Neural cell (in vitro differentiated cells): ENCODE measurements at regions not wholly inside any gene's neighbourhood (a gene's known extent, or its start where the extent isn't known, plus 50 kb on each side); places are given as distances from the start of the nearest gene placed in this dataset.
A peak's percentile ranks its signal among the peaks of the same experiment; 100 is the strongest.

Source experiments
- H2AFZ ChIP-seq: fragments of 200-600, 300-800 bp; sonication (generic), shearing (Covaris generic); 2 replicates; pipeline ENCODE4 v1.6.0; 2014; ENCODE audit warnings: low read depth, mild to moderate bottlenecking, antibody characterized with exemption, low read length, moderate library complexity
- H3F3A ChIP-seq: fragments of 200-600 bp; shearing (Covaris generic); 2 replicates; pipeline ENCODE4 v1.6.1; 2016; ENCODE audit warnings: mild to moderate bottlenecking, moderate library complexity, mixed read lengths, antibody characterized with exemption, low read length; ENCODE audit not compliant: insufficient read depth, poor library complexity, severe bottlenecking
- H3K27ac ChIP-seq: fragments of 200-600, 300-800 bp; sonication (generic), shearing (Covaris generic); 2 replicates; pipeline ENCODE4 v1.5.1; 2014; ENCODE audit warnings: mild to moderate bottlenecking, low read length, moderate library complexity
- H3K27me3 ChIP-seq: fragments of 300-800, 200-600 bp; sonication (generic), shearing (Covaris generic); 2 replicates; pipeline ENCODE4 v1.6.0; 2014; ENCODE audit warnings: mild to moderate bottlenecking, low read depth, low read length, moderate library complexity; ENCODE audit not compliant: insufficient read depth
- H3K36me3 ChIP-seq: fragments of 300-800, 200-600 bp; sonication (generic), shearing (Covaris generic); 2 replicates; pipeline ENCODE4 v1.5.1; 2014; ENCODE audit warnings: mild to moderate bottlenecking, antibody characterized with exemption, low read length, moderate library complexity; ENCODE audit not compliant: insufficient read depth
- H3K4me2 ChIP-seq: fragments of 300-800, 200-600 bp; sonication (generic), shearing (Covaris generic); 2 replicates; pipeline ENCODE4 v1.6.0; 2014; ENCODE audit warnings: mild to moderate bottlenecking, low read length
- H3K4me3 ChIP-seq: fragments of 300-800, 200-600 bp; sonication (generic), shearing (Covaris generic); 2 replicates; pipeline ENCODE4 v1.5.1; 2014; ENCODE audit warnings: mild to moderate bottlenecking, low read length, moderate library complexity
- H3K79me2 ChIP-seq: fragments of 200-600 bp; shearing (Covaris generic); replicated peaks from 2 replicates; pipeline ENCODE4 v1.6.0; 2014; ENCODE audit warnings: mild to moderate bottlenecking, low read length, moderate library complexity; ENCODE audit not compliant: insufficient read depth
- H3K9ac ChIP-seq: fragments of 300-800, 200-600 bp; sonication (generic), shearing (Covaris generic); 2 replicates; pipeline ENCODE4 v1.6.1; 2016; ENCODE audit warnings: mild to moderate bottlenecking, low read length, mixed read lengths
- H3K9me2 ChIP-seq: fragments of 200-600 bp; shearing (Covaris generic); 2 replicates; pipeline ENCODE4 v1.6.1; 2016; ENCODE audit warnings: mild to moderate bottlenecking, low read length, mixed read lengths; ENCODE audit not compliant: insufficient read depth
- H3K9me3 ChIP-seq: fragments of 200-600, 300-800 bp; sonication (generic), shearing (Covaris generic); 2 replicates; pipeline ENCODE4 v1.6.1; 2016; ENCODE audit warnings: mild to moderate bottlenecking, mixed run types, low read length, moderate library complexity, mixed read lengths
- H4K20me1 ChIP-seq: fragments of 200-600 bp; shearing (Covaris generic); 2 replicates; pipeline ENCODE4 v1.6.1; 2016; ENCODE audit warnings: mild to moderate bottlenecking, mixed run types; ENCODE audit not compliant: insufficient read depth
- EP300 ChIP-seq: fragments of 450-650 bp; conservative IDR thresholded peaks from 2 replicates; pipeline ENCODE4 v1.6.1; 2014; ENCODE audit warnings: antibody characterized with exemption, mild to moderate bottlenecking, moderate library complexity; ENCODE audit not compliant: poor library complexity, severe bottlenecking
- EZH2 ChIP-seq: fragments of 200-600, 300-800 bp; shearing (Covaris generic), sonication (generic); IDR thresholded peaks from 2 replicates; pipeline ENCODE4 v1.6.1; 2014; ENCODE audit warnings: antibody characterized with exemption, low read length, borderline replicate concordance, mild to moderate bottlenecking; ENCODE audit not compliant: insufficient read depth, poor library complexity, severe bottlenecking
- MXI1 ChIP-seq: fragments of 450-650 bp; conservative IDR thresholded peaks from 2 replicates; pipeline ENCODE4 v1.6.1; 2014; ENCODE audit warnings: antibody characterized with exemption, mild to moderate bottlenecking; ENCODE audit not compliant: poor library complexity, severe bottlenecking
- POLR2AphosphoS5 ChIP-seq: IDR thresholded peaks from 2 replicates; pipeline ENCODE4 v1.6.1; 2012
- SMC3 ChIP-seq: fragments of 450-650 bp; conservative IDR thresholded peaks from 2 replicates; pipeline ENCODE4 v1.6.1; 2014; ENCODE audit warnings: antibody characterized with exemption, mild to moderate bottlenecking, moderate library complexity; ENCODE audit not compliant: poor library complexity
- TAF1 ChIP-seq: IDR thresholded peaks from 2 replicates; pipeline ENCODE4 v1.6.1; 2012; ENCODE audit warnings: low read depth
- TF ChIP-seq, protein P1 (sequence below): fragments of 450-650 bp; IDR thresholded peaks from 2 replicates; pipeline ENCODE4 v1.5.1; 2014; ENCODE audit warnings: antibody characterized with exemption, mild to moderate bottlenecking, moderate library complexity; ENCODE audit not compliant: poor library complexity, severe bottlenecking

DNA sequence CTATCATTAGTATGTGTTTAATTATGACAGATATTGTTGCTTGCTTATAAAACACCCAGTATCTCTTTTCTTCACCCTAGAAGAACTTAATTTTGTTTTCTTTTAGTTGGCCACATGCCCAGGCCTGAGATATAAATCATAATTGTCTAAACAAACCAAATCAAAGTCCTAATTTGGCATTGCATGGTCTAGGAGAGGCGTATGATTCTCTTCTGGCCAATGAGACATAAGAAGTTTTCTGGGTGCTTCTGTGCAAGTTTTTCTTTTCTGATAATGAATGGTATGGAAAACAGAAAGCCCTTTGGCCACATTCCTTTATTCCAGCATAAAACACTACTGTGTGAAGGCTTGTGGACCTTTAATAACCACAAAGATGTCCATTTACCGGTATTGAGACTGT is 192.9 kb upstream of the CTSO start:
- Histone ChIP-seq H3K79me2 (no peaks in the 10 kb centered on the region), H3K4me3 (no peak overlapping the region), H3K27ac (no peak overlapping the region), H3K9me3 (no peaks in the 10 kb centered on the region), H3K9ac (no peak overlapping the region), H3F3A (no peaks in the 10 kb centered on the region), H3K27me3 (no peaks in the 10 kb centered on the region), H3K36me3 (no peaks in the 10 kb centered on the region), H2AFZ (no peak overlapping the region), H3K9me2 (no peaks in the 10 kb centered on the region), H3K4me2 (no peak overlapping the region), H4K20me1 (no peaks in the 10 kb centered on the region)
- TF ChIP-seq EP300 (no peak), MXI1 (no peak), POLR2AphosphoS5 (no peak), TAF1 (no peak)
- TF ChIP-seq, protein P1, sequence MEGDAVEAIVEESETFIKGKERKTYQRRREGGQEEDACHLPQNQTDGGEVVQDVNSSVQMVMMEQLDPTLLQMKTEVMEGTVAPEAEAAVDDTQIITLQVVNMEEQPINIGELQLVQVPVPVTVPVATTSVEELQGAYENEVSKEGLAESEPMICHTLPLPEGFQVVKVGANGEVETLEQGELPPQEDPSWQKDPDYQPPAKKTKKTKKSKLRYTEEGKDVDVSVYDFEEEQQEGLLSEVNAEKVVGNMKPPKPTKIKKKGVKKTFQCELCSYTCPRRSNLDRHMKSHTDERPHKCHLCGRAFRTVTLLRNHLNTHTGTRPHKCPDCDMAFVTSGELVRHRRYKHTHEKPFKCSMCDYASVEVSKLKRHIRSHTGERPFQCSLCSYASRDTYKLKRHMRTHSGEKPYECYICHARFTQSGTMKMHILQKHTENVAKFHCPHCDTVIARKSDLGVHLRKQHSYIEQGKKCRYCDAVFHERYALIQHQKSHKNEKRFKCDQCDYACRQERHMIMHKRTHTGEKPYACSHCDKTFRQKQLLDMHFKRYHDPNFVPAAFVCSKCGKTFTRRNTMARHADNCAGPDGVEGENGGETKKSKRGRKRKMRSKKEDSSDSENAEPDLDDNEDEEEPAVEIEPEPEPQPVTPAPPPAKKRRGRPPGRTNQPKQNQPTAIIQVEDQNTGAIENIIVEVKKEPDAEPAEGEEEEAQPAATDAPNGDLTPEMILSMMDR, result no peak

DNA sequence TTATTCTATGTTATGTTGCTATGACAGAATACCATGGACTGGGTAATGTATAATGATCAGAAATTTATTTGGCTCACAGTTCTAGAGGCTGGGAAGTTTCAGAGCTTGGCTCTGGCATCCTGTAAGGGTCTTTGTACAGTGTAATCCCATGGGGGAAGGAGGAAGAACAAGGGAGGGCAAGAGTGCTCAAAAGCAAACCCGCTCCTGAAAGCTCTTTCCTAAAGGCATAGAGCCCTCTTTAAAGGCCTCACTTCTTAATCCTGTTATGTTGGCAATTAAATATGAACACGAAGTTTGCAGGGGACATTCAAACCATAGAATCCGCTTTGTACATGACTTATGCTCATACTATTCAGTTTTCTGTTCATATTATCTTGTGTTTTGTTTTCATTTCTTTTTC is 191.3 kb upstream of the CTSO start:
- no peak overlapping the region for H3K27ac ChIP-seq

DNA sequence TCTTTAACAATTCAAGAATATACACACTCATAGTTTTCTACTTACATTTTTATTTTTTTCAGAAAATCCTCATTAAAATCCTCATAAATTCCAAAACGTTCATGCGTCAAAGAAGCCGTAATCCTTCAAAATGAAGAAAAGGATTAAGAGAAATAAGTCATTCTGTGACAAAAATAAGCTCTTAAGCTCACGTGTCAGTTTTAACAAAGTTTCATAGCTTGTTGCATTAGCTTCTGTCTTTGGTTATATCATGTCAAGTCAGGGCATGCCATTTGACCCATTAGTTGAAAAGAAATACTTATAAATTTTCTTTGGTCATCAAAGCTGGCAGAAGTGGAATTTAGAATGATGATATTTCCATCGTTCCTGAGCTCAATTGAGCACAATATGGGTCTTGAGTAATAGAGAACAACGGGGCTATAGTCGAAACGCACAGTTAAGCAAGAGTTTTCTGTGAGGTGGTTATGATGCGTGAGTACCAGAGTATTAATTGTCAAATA is 185.2 kb upstream of the CTSO start:
- H3K9ac ChIP-seq, result no peak overlapping the region
- no peak overlapping the region for H3K4me2 ChIP-seq
- H4K20me1 ChIP-seq, result no peaks in the 10 kb centered on the region
- no peak for TF ChIP-seq TAF1
- no peaks in the 10 kb centered on the region for H3K36me3 ChIP-seq
- peaks cover 11% of the 10 kb centered on the region for H3F3A ChIP-seq
- H3K9me2 ChIP-seq, result no peaks in the 10 kb centered on the region
- H3K79me2 ChIP-seq, result no peaks in the 10 kb centered on the region
- H3K9me3 ChIP-seq, result no peaks in the 10 kb centered on the region
- H3K4me3 ChIP-seq, result no peak overlapping the region
- H2AFZ ChIP-seq, result no peak overlapping the region
- peak overlapping the region; percentile 86 for H3K27ac ChIP-seq
- no peaks in the 10 kb centered on the region for H3K27me3 ChIP-seq

More for the DNA sequence above, 191.3 kb upstream of the CTSO start:
- H3K9me2 ChIP-seq, result no peaks in the 10 kb centered on the region
- no peaks in the 10 kb centered on the region for H3K27me3 ChIP-seq
- H3K79me2 ChIP-seq, result no peaks in the 10 kb centered on the region
- no peaks in the 10 kb centered on the region for H3F3A ChIP-seq
- H3K4me3 ChIP-seq, result no peak overlapping the region
- TF ChIP-seq TAF1 (no peak), EP300 (no peak), EZH2 (no peak), POLR2AphosphoS5 (no peak), SMC3 (no peak)
- TF ChIP-seq, protein P1, result no peak
- H3K4me2 ChIP-seq, result no peak overlapping the region
- no peaks in the 10 kb centered on the region for H3K36me3 ChIP-seq
- no peaks in the 10 kb centered on the region for H4K20me1 ChIP-seq
- H3K9me3 ChIP-seq, result no peaks in the 10 kb centered on the region
- H3K9ac ChIP-seq, result no peak overlapping the region
- no peak overlapping the region for H2AFZ ChIP-seq
